ENCODE measurements at regions not wholly inside any gene's neighbourhood (a gene's known extent, or its start where the extent isn't known, plus 50 kb on each side); places are given as distances from the start of the nearest gene placed in this dataset.

DNA sequence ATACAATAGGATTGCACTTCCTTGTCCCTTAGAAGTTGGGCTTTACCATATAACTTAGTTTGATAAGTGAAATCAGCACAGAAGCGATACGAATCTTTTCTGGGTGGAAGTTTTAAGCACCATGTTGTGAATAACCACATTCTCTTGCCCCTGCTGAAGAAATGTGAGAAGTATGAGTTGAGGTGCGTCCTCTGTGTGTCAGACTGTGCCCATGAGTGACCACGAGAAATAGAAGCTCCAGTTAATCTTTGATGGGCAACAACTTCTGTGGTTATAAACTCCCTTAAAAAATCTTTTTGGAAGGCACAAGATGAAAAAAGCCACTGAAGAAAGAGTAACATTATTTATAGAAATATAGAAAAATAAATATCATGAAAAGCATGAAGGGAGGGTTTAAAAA is 668.2 kb downstream of the DTWD2 start:
- TF ChIP-seq, protein P1, sequence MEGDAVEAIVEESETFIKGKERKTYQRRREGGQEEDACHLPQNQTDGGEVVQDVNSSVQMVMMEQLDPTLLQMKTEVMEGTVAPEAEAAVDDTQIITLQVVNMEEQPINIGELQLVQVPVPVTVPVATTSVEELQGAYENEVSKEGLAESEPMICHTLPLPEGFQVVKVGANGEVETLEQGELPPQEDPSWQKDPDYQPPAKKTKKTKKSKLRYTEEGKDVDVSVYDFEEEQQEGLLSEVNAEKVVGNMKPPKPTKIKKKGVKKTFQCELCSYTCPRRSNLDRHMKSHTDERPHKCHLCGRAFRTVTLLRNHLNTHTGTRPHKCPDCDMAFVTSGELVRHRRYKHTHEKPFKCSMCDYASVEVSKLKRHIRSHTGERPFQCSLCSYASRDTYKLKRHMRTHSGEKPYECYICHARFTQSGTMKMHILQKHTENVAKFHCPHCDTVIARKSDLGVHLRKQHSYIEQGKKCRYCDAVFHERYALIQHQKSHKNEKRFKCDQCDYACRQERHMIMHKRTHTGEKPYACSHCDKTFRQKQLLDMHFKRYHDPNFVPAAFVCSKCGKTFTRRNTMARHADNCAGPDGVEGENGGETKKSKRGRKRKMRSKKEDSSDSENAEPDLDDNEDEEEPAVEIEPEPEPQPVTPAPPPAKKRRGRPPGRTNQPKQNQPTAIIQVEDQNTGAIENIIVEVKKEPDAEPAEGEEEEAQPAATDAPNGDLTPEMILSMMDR (IDR thresholded peaks at IDR 0.05) = no peak
- TF ChIP-seq POLR2A (IDR thresholded peaks at IDR 0.05) (no peak), POLR2AphosphoS5 (IDR thresholded peaks at IDR 0.05; ENCODE audit: insufficient read depth in 1 of 2, low read depth in 1 of 2) (no peak)

All from vagina (tissue), 2 donors.